ENCODE measurements at regions not wholly inside any gene's neighbourhood (a gene's known extent, or its start where the extent isn't known, plus 50 kb on each side); places are given as distances from the start of the nearest gene placed in this dataset.

DNA sequence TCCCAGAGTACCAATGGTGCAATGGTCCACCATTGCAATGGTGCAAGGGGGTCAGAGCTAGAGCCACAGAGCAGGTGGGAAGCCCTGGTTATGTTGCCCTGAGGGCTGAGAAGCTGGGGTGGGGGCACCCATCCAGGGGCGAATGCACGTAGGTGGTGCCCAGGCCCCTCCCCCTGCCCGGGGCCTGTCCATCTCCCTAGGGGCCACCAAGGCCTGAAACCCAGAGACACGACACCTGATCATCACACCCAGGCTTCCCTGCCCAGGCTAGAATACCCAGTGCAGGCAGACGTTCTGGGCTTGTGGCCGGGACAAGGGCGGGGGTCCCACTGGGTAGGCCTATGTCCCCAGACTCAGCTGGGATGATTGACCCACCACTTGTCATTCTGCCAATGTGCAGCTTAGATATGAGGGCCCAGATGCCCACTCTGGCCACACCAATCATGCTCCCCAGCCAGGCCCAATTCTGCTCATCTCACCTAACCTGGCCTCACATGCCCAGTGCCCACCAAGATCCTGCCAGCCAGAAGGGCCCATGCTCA, 83.2 kb downstream of the ALG10 start:
- TF ChIP-seq POLR2A (IDR thresholded peaks at IDR 0.05): no peak
- TF ChIP-seq, protein P1, sequence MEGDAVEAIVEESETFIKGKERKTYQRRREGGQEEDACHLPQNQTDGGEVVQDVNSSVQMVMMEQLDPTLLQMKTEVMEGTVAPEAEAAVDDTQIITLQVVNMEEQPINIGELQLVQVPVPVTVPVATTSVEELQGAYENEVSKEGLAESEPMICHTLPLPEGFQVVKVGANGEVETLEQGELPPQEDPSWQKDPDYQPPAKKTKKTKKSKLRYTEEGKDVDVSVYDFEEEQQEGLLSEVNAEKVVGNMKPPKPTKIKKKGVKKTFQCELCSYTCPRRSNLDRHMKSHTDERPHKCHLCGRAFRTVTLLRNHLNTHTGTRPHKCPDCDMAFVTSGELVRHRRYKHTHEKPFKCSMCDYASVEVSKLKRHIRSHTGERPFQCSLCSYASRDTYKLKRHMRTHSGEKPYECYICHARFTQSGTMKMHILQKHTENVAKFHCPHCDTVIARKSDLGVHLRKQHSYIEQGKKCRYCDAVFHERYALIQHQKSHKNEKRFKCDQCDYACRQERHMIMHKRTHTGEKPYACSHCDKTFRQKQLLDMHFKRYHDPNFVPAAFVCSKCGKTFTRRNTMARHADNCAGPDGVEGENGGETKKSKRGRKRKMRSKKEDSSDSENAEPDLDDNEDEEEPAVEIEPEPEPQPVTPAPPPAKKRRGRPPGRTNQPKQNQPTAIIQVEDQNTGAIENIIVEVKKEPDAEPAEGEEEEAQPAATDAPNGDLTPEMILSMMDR (IDR thresholded peaks at IDR 0.05): no peak
- no peak for TF ChIP-seq EP300 (IDR thresholded peaks at IDR 0.05)
